Cardiac septum (tissue), 1 donor: ENCODE measurements at regions not wholly inside any gene's neighbourhood (a gene's known extent, or its start where the extent isn't known, plus 50 kb on each side); places are given as distances from the start of the nearest gene placed in this dataset.
"Not testable (repeated sequence)": the region's sequence is repeated elsewhere in the genome, so short reads cannot be mapped to it uniquely, and the experiment has no call there.

ENCODE experiments used
- DNase-seq: peaks from one replicate; pipeline ENCODE4 v3.0.0-alpha.2; 2020; ENCODE audit warnings: low spot score
- intact Hi-C: fragments of 100-400 bp; cut with DNase I; formaldehyde crosslinking; loops from one replicate; pipeline ENCODE4 v1.14.0; 2022
- donor health status: DM: no; HTN: no; CAD: no.

GRCh38 chr11:38791346-38791961 is 2193.4 kb upstream of the RAG2 start:
- intact Hi-C loops: no loop called here

DNA sequence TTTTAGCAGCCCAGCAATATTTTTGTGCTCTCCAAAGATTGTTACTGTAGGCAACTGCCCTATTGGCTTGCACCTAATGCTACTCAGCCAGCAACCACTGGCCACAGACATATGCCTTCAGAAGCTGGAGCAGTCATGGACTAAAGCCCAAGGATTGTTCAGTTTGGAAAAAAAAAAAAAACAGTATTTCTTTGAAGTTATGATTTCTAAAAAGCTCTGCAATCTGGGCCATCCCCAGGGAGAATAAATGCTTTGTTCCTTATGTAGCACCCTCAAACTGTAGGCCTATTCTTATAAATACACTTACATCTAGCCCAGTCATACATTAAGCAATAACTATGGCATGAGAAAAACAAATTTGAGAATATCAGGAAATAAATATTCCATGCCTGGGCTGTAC is 2190.5 kb upstream of the RAG2 start:
- no peak for DNase-seq
- intact Hi-C loops: no loop called here

More at GRCh38 chr11:38791346-38791961, 2193.4 kb upstream of the RAG2 start:
- no peak for DNase-seq

- intact Hi-C loops: no loop called here
- DNase-seq: no peak
Measured at GRCh38 chr11:38784164-38784563, 2186.1 kb upstream of the RAG2 start.

DNA sequence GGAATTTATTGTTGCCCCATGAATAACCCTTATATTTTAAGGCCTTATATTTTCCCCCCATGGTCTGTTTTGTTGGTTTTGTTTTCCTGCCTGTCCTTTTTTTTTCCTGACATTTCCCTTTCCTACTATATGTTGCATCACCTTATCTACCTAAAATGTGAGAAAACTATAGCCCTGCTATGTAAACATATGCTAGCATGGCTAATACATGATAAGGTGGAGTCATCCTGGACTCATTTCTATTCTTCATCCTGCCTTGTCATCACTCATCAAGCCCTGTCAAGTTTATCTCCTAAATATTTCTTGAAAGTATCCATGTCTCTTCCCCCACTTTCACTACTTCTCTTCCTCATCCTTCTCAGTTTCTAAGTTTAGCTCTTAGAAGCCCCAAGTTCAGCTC is 2168.8 kb upstream of the RAG2 start:
- no peak for DNase-seq
- intact Hi-C loops: no loop called here

DNA sequence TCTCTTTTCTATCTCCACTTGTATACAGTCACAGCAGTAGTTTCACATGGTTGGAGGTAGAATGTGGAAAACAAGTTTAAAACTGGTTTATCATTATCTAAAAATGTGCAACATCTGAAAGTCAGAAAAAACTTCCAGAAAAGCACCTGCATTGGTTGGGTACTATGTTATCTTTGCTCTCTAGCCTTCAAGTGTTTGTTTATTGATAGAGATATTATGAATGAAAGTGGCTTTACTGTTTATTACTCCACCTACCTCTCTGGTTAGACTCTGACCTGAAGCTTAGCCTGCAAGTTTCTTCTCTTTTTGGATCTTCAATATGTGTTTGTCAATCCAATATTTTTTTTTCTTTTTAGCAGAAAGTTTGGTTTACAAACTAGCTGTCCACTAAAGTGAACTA is 2161.4 kb upstream of the RAG2 start:
- intact Hi-C loops: no loop called here
- no peak for DNase-seq

- DNase-seq: peak; percentile 72
- intact Hi-C loops: no loop called here
Measured at GRCh38 chr11:38756537-38756936, 2158.5 kb upstream of the RAG2 start.

DNA sequence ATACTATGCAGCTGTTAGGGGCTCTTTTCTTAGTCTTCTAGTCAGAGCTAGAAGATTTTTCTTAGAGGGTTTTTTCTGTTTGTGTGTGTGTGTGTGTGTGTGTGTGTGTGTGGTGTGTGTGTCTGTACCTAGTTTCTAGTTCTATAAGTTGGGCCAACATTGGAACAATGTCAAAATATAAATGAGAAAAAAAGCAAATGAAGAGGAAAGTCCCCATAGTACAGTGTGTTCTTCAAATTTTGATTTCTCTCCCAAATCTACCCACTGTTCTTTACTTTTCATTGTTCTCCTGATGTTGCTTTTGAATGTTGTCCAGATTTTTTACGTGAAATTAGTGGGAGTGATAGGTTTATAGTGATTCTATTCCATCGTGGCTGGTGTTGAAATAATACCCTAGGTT is 2153.4 kb upstream of the RAG2 start:
- DNase-seq: no peak
- intact Hi-C loops: no loop called here

GRCh38 chr11:38746516-38746915 is 2148.5 kb upstream of the RAG2 start:
- DNase-seq, intact Hi-C loops: not testable (repeated sequence)

DNA sequence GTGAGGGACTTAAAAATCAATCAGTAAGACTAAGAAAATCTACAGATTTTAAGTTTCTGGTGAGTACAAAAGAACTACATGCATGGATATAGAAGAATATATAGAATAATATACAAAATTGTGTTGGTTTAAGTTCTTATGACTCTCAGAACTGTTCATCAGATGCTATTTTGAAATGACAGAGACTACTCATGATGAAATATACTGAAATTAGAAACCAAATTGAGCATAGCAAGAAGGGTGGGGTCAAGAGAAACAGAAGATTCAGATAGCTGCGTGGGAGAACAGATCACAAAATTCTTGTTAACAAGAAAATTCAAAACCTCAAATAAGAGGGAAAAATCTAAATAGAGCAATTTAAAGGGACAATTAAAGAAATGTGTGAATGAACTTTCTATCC is 2125.3 kb upstream of the RAG2 start:
- DNase-seq: no peak
- intact Hi-C loops: no loop called here

GRCh38 chr11:38721586-38722315 is 2123.7 kb upstream of the RAG2 start:
- no peak for DNase-seq
- intact Hi-C loops: no loop called here

- intact Hi-C loops: no loop called here
- DNase-seq: no peak
Measured at GRCh38 chr11:38718659-38719058, 2120.6 kb upstream of the RAG2 start.

GRCh38 chr11:38718049-38718448 is 2120.0 kb upstream of the RAG2 start:
- DNase-seq: no peak
- intact Hi-C loops: no loop called here

GRCh38 chr11:38711110-38711509 is 2113.1 kb upstream of the RAG2 start:
- intact Hi-C loops: no loop called here

DNA sequence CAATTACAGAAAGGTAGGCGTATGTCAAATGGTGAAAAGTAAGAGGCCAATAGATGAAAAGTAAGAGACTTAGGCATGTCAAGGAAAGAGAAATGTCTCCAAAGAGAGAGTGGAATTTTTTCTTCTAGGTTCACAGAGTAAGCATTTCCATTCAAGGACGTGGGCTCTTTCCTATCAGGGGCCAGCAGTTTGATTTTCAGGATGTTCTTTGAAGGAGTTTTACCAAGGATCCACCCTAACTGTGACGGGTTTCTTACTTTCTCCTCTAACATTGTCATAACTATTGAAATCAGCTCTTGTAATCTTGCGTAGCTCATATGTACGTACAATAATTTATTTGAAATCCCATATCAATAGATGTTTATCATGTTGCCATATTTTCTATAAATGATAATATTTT is 2112.2 kb upstream of the RAG2 start:
- DNase-seq: no peak
- intact Hi-C loops: no loop called here

More at GRCh38 chr11:38711110-38711509, 2113.1 kb upstream of the RAG2 start:
- DNase-seq: no peak

DNA sequence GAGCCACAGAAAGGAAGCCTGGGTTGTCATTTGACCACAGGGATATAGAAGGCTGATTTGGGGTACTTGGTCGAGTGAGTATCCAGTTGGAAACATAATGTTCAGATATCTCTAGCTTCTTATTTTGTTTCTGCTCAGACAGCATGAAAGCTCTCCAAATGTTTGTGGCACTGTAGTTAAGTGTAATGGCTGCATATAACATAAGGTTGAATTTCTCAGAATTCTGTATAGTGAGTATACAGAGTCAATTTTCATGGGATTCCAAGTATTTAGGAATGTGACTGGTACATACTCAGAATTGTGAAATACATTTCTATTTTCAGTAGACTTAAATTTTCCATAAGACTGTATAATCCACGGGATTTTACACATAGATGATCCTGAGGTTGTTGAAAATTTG is 2102.1 kb upstream of the RAG2 start:
- no peak for DNase-seq
- intact Hi-C loops: no loop called here

- no peak for DNase-seq
- intact Hi-C loops: no loop called here
Measured at GRCh38 chr11:38693306-38693705, 2095.3 kb upstream of the RAG2 start.

DNA sequence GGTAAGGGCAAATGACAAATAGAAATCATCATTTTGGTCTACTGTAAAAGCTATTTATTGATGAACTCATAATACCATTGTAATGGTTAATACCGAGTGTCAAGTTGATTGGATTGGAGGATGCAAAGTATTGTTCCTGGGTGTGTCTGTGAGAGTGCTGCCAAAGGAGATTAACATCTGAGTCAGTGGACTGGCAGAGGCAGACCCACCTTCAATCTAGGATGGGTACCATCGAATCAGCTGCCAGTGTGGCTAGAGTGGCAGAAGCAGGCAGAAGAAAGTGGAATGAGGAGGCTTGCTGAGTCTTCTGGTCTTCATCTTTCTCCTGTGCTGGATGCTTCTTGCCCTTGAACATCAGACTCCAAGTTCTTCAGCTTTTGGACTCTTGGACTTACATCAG is 2092.2 kb upstream of the RAG2 start:
- DNase-seq, intact Hi-C loops: not testable (repeated sequence)

GRCh38 chr11:38687008-38687407 is 2089.0 kb upstream of the RAG2 start:
- DNase-seq: no peak
- intact Hi-C loops: no loop called here

DNA sequence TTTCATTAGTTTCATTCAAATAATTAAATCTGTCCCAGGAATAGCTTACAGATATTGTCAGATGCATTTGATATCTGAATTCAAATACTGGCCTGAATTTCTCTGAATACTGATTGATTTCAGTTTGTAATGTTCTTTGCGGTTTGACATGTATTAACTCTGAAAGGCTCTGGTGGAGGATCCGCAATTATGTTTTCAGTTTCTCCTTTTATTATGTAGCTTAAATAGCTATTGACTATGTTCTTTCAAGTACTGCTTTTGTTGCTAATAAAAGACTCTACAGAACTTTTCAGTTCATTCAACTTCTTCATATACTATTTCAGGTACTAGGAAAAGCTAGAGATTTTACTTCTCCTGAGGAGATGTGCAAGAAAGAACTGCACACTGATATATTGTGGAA is 2085.4 kb upstream of the RAG2 start:
- DNase-seq: no peak
- intact Hi-C loops: no loop called here

- intact Hi-C loops: no loop called here
- DNase-seq: no peak
Measured at GRCh38 chr11:38680746-38681145, 2082.7 kb upstream of the RAG2 start.

DNA sequence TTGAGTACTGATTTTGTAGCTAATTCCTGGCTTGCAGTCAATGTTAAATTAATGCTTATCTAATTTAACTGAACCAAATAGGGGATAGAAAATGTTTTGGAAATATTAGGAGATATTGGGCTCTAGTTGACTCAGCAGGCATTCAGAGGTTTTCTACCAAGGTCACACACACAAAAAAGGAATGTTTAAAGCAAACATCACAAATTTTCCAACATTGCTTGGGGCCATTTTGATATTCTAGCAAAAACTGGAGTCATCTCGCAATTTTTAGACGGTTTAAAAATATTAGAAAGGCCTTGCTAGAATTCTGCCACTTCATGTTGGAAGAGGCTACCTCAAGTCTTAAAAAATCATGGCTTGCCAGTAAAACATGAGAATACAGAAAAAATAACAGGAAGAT is 2082.1 kb upstream of the RAG2 start:
- DNase-seq: no peak
- intact Hi-C loops: no loop called here

- intact Hi-C loops: no loop called here
- no peak for DNase-seq
Measured at GRCh38 chr11:38672445-38672844, 2074.4 kb upstream of the RAG2 start.
